Endothelial cell of umbilical vein (primary cell): ENCODE measurements at regions not wholly inside any gene's neighbourhood (a gene's known extent, or its start where the extent isn't known, plus 50 kb on each side); places are given as distances from the start of the nearest gene placed in this dataset.

Experiments
- EZH2 ChIP-seq: IDR thresholded peaks from 2 replicates; pipeline ENCODE4 v1.6.1; 2012; ENCODE audit warnings: borderline replicate concordance, low read depth, mild to moderate bottlenecking, moderate library complexity, low read length, inconsistent platforms; ENCODE audit not compliant: severe bottlenecking
- FOS ChIP-seq: IDR thresholded peaks from 2 replicates; pipeline ENCODE4 v1.6.1; 2011; ENCODE audit warnings: mild to moderate bottlenecking, low read length, moderate library complexity, borderline replicate concordance; ENCODE audit not compliant: insufficient read depth
- GATA2 ChIP-seq: IDR thresholded peaks from 2 replicates; pipeline ENCODE4 v1.7.0; 2011; ENCODE audit warnings: low read depth, mild to moderate bottlenecking, moderate library complexity, mixed read lengths, low read length; ENCODE audit not compliant: insufficient read length, insufficient read depth
- JUN ChIP-seq: IDR thresholded peaks from 2 replicates; pipeline ENCODE4 v1.6.1; 2011; ENCODE audit warnings: borderline replicate concordance, low read depth; ENCODE audit not compliant: insufficient read length, insufficient read depth
- MYC ChIP-seq: IDR thresholded peaks from one replicate; pipeline ENCODE4 v1.6.1; 2011; ENCODE audit warnings: mild to moderate bottlenecking, low read depth, low read length
- POLR2A ChIP-seq: IDR thresholded peaks from 2 replicates; pipeline ENCODE4 v1.6.1; 2012; ENCODE audit warnings: low read depth, mild to moderate bottlenecking, control low read depth, low read length
- POLR2AphosphoS5 ChIP-seq: IDR thresholded peaks from 2 replicates; pipeline ENCODE4 v1.6.1; 2012; ENCODE audit warnings: low read depth, mild to moderate bottlenecking, control low read depth, low read length, moderate library complexity; ENCODE audit not compliant: insufficient read depth
- TF ChIP-seq, protein P1 (sequence below), 2 donors: IDR thresholded peaks; 1 replicate in 1 of 2; 2 replicates in 1 of 2; pipeline ENCODE4 v1.5.1; 2011; ENCODE audit warnings: low read length in 2 of 2, mild to moderate bottlenecking in 2 of 2, moderate library complexity in 2 of 2, control low read depth in 1 of 2, inconsistent platforms in 1 of 2, low read depth in 1 of 2; ENCODE audit not compliant: insufficient read depth in 1 of 2; ENCODE audit errors: extremely low read depth in 1 of 2
- TF ChIP-seq, protein P2 (sequence below): IDR thresholded peaks from 2 replicates; pipeline ENCODE4 v1.6.1; 2011; ENCODE audit not compliant: insufficient read depth, insufficient read length

DNA sequence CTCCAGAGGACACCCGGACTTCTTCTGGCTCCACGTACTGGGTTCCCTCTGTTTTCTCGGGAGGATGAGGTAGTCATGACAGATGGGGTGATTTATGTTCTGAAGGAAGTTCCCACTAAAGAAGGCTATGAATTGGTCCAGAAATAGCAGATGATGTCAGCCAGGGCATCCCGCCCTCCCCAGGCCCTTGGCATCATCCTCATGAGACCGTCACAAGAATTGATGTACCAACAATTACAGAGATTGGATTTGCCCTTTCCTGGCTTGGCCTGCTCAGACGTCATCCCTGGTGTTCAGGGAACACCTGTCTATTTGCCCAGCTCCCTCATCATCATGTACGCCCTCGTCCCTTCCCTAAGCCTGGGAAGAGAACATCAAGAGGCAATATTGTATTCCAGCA is 102.8 kb upstream of the CCL1 start:
- TF ChIP-seq, protein P1, sequence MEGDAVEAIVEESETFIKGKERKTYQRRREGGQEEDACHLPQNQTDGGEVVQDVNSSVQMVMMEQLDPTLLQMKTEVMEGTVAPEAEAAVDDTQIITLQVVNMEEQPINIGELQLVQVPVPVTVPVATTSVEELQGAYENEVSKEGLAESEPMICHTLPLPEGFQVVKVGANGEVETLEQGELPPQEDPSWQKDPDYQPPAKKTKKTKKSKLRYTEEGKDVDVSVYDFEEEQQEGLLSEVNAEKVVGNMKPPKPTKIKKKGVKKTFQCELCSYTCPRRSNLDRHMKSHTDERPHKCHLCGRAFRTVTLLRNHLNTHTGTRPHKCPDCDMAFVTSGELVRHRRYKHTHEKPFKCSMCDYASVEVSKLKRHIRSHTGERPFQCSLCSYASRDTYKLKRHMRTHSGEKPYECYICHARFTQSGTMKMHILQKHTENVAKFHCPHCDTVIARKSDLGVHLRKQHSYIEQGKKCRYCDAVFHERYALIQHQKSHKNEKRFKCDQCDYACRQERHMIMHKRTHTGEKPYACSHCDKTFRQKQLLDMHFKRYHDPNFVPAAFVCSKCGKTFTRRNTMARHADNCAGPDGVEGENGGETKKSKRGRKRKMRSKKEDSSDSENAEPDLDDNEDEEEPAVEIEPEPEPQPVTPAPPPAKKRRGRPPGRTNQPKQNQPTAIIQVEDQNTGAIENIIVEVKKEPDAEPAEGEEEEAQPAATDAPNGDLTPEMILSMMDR (IDR thresholded peaks at IDR 0.05; ENCODE audit: extremely low read depth in 1 of 2, insufficient read depth in 1 of 2, low read depth in 1 of 2, low read length in 2 of 2): no peak
- TF ChIP-seq POLR2A (no peak), POLR2AphosphoS5 (no peak), MYC (no peak), EZH2 (no peak), JUN (no peak), FOS (no peak), GATA2 (no peak)
- TF ChIP-seq, protein P2, sequence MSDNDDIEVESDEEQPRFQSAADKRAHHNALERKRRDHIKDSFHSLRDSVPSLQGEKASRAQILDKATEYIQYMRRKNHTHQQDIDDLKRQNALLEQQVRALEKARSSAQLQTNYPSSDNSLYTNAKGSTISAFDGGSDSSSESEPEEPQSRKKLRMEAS: no peak
